Loucy (cell line): ENCODE measurements at regions not wholly inside any gene's neighbourhood (a gene's known extent, or its start where the extent isn't known, plus 50 kb on each side); places are given as distances from the start of the nearest gene placed in this dataset.

ENCODE experiments used
- H2AFZ ChIP-seq: fragments of 200-600 bp; sonication (generic); 2 replicates; pipeline ENCODE4 v1.6.0; 2016; ENCODE audit warnings: antibody characterized with exemption, mild to moderate bottlenecking, low read length, moderate library complexity
- H3F3A ChIP-seq: fragments of 200-600 bp; 2 replicates; pipeline ENCODE4 v1.6.0; 2016; ENCODE audit warnings: antibody characterized with exemption, low read depth, mild to moderate bottlenecking
- H3K27me3 ChIP-seq: fragments of 200-600 bp; sonication (generic); 2 replicates; pipeline ENCODE4 v1.6.1; 2014; ENCODE audit warnings: low read length, mild to moderate bottlenecking; ENCODE audit not compliant: insufficient read depth, poor library complexity, severe bottlenecking
- H3K36me3 ChIP-seq: fragments of 200-600 bp; sonication (generic); 2 replicates; pipeline ENCODE4 v1.6.1; 2016; ENCODE audit warnings: low read length; ENCODE audit not compliant: insufficient read depth
- H3K4me1 ChIP-seq: fragments of 200-600 bp; sonication (generic); 2 replicates; pipeline ENCODE4 v1.5.1; 2014; ENCODE audit warnings: low read length, mild to moderate bottlenecking; ENCODE audit not compliant: insufficient read depth, poor library complexity, severe bottlenecking
- H3K4me2 ChIP-seq: fragments of 200-600 bp; sonication (generic); 2 replicates; pipeline ENCODE4 v1.6.0; 2014; ENCODE audit warnings: antibody characterized with exemption, low read length, low read depth, mild to moderate bottlenecking; ENCODE audit not compliant: poor library complexity, severe bottlenecking
- H3K4me3 ChIP-seq: fragments of 200-600 bp; sonication (generic); 2 replicates; pipeline ENCODE4 v1.5.1; 2014; ENCODE audit warnings: low read length, mild to moderate bottlenecking, mixed read lengths; ENCODE audit not compliant: poor library complexity, severe bottlenecking
- H3K79me2 ChIP-seq: fragments of 200-600 bp; sonication (generic); 2 replicates; pipeline ENCODE4 v1.6.1; 2014; ENCODE audit warnings: low read length; ENCODE audit not compliant: insufficient read depth
- H3K9ac ChIP-seq: fragments of 200-600 bp; sonication (generic); 2 replicates; pipeline ENCODE4 v1.6.0; 2014; ENCODE audit warnings: mild to moderate bottlenecking, low read depth, low read length, moderate library complexity; ENCODE audit not compliant: poor library complexity, severe bottlenecking
- H3K9me2 ChIP-seq: fragments of 200-600 bp; sonication (generic); replicated peaks from 2 replicates; pipeline ENCODE4 v1.6.1; 2016; ENCODE audit warnings: low read depth, low read length, mixed read lengths
- H3K9me3 ChIP-seq: fragments of 200-600 bp; sonication (generic); 2 replicates; pipeline ENCODE4 v1.6.1; 2014; ENCODE audit warnings: mild to moderate bottlenecking, antibody characterized with exemption, low read length, low read depth; ENCODE audit not compliant: insufficient read depth
- H4K20me1 ChIP-seq: fragments of 200-600 bp; sonication (generic); 2 replicates; pipeline ENCODE4 v1.6.0; 2014; ENCODE audit warnings: antibody characterized with exemption, low read length, mild to moderate bottlenecking; ENCODE audit not compliant: insufficient read depth, poor library complexity, severe bottlenecking
- CTCF ChIP-seq: fragments of 200-600 bp; sonication (generic); conservative IDR thresholded peaks from 2 replicates; pipeline ENCODE4 v1.5.1; 2014; ENCODE audit warnings: mild to moderate bottlenecking, antibody characterized with exemption, low read length
- EZH2phosphoT487 ChIP-seq: fragments of 200-600 bp; IDR thresholded peaks from 2 replicates; pipeline ENCODE4 v1.6.1; 2018; ENCODE audit warnings: antibody characterized with exemption, mild to moderate bottlenecking, moderate library complexity, borderline replicate concordance

GRCh38 chr6:6392214-6393068, 72.0 kb upstream of the F13A1 start:
- Histone ChIP-seq H3F3A (no peaks in the 10 kb centered on the region), H3K4me2 (no peak overlapping the region), H3K9me2 (no peaks in the 10 kb centered on the region), H3K4me1 (peaks cover 4% of the 10 kb centered on the region), H3K79me2 (no peaks in the 10 kb centered on the region), H2AFZ (no peak overlapping the region), H3K4me3 (no peak overlapping the region), H4K20me1 (no peaks in the 10 kb centered on the region), H3K36me3 (no peaks in the 10 kb centered on the region), H3K9ac (no peak overlapping the region), H3K9me3 (no peaks in the 10 kb centered on the region), H3K27me3 (no peaks in the 10 kb centered on the region)
- TF ChIP-seq CTCF (no peak), EZH2phosphoT487 (no peak)

- Histone ChIP-seq H3K4me3 (no peak overlapping the region), H4K20me1 (no peaks in the 10 kb centered on the region), H2AFZ (no peak overlapping the region), H3K79me2 (no peaks in the 10 kb centered on the region), H3K36me3 (no peaks in the 10 kb centered on the region), H3K9me2 (no peaks in the 10 kb centered on the region), H3K27me3 (no peaks in the 10 kb centered on the region), H3F3A (no peaks in the 10 kb centered on the region), H3K4me2 (no peak overlapping the region), H3K4me1 (peaks cover 4% of the 10 kb centered on the region), H3K9me3 (no peaks in the 10 kb centered on the region), H3K9ac (no peak overlapping the region)
- TF ChIP-seq CTCF (no peak), EZH2phosphoT487 (no peak)
Observed at GRCh38 chr6:6393069-6393529, 72.6 kb upstream of the F13A1 start.

- Histone ChIP-seq H3K79me2 (no peaks in the 10 kb centered on the region), H3K4me2 (no peak overlapping the region)
Observed at GRCh38 chr6:6395581-6396197, 75.2 kb upstream of the F13A1 start.

More at GRCh38 chr6:6395581-6396197, 75.2 kb upstream of the F13A1 start:
- Histone ChIP-seq H3K9ac (no peak overlapping the region), H4K20me1 (no peaks in the 10 kb centered on the region), H3K4me1 (peaks cover 4% of the 10 kb centered on the region), H3K9me3 (no peaks in the 10 kb centered on the region), H3K27me3 (no peaks in the 10 kb centered on the region), H3K4me3 (no peak overlapping the region), H3F3A (no peaks in the 10 kb centered on the region), H2AFZ (no peak overlapping the region), H3K9me2 (no peaks in the 10 kb centered on the region), H3K36me3 (no peaks in the 10 kb centered on the region)
- no peak for TF ChIP-seq EZH2phosphoT487
- no peak for TF ChIP-seq CTCF
